A549 (cell line): ENCODE measurements at regions not wholly inside any gene's neighbourhood (a gene's known extent, or its start where the extent isn't known, plus 50 kb on each side); places are given as distances from the start of the nearest gene placed in this dataset.

ENCODE experiments used
- ATAC-seq, 2 experiments: fragments of 200-7000 bp in 1 of 2; fragments of >200 bp in 1 of 2; cut with Nextera tagmentation in 1 of 2; cut with Tn5 transposase in 1 of 2; 3 replicates each; pipeline versions ENCODE4 v1.8.0 to v1.9.1; 2018 to 2020; ENCODE audit warnings: mild to moderate bottlenecking in 1 of 2, moderate library complexity in 1 of 2
- CTCF ChIA-PET: fragments of 300-600 bp; sonication (Branson Sonifier 250); formaldehyde crosslinking; extraction: SDS; loops from one replicate; lab custom pipeline; 2021; ENCODE audit warnings: antibody characterized with exemption, inconsistent platforms; lab: Yijun Ruan, JAX
- POLR2A ChIA-PET: fragments of 350-600 bp; formaldehyde crosslinking; extraction: SDS; loops from one replicate; lab custom pipeline; 2021; ENCODE audit warnings: antibody characterized with exemption, inconsistent platforms; lab: Yijun Ruan, JAX
- DNase-seq, 2 experiments: peaks; one replicate each; pipeline versions ENCODE4 v3.0.0 to v3.0.0-alpha.2; 2011 to 2016; ENCODE audit warnings: low read depth in 1 of 2, low spot score in 1 of 2
- FAIRE-seq: peaks from 2 replicates; lab custom pipeline; 2011; peaks lifted over from hg19 to GRCh38; lab: Jason Lieb, UNC
- H3K27ac ChIP-seq, 2 experiments: fragments of >200 bp; sonication (Bioruptor Twin); formaldehyde crosslinking; 3 replicates each; pipeline ENCODE4 v1.5.1; 2016 to 2017
- H3K4me1 ChIP-seq: fragments of >200 bp; sonication (Bioruptor Twin); formaldehyde crosslinking; 3 replicates; pipeline ENCODE4 v1.6.1; 2016
- H3K4me2 ChIP-seq: fragments of >200 bp; sonication (Bioruptor Twin); formaldehyde crosslinking; 3 replicates; pipeline ENCODE4 v1.6.1; 2016
- H3K4me3 ChIP-seq: fragments of >200 bp; sonication (Bioruptor Twin); formaldehyde crosslinking; 3 replicates; pipeline ENCODE4 v1.5.1; 2016
- H3K9me3 ChIP-seq: fragments of >200 bp; sonication (Bioruptor Twin); formaldehyde crosslinking; 3 replicates; pipeline ENCODE4 v1.6.1; 2016
- BCL3 ChIP-seq: fragments of >200 bp; sonication (Bioruptor Twin); formaldehyde crosslinking; IDR thresholded peaks from 3 replicates; pipeline ENCODE4 v1.6.1; 2016
- BHLHE40 ChIP-seq: IDR thresholded peaks from 2 replicates; pipeline ENCODE4 v1.6.1; 2012; ENCODE audit warnings: low read depth, low read length, inconsistent platforms
- CBX2 ChIP-seq: fragments of 200-600 bp; sonication (generic); IDR thresholded peaks from 2 replicates; pipeline ENCODE4 v1.6.1; 2016; ENCODE audit warnings: low read depth, mild to moderate bottlenecking, borderline replicate concordance
- CEBPB ChIP-seq, 2 experiments: fragments of >200 bp in 1 of 2; sonication (Bioruptor Twin) in 1 of 2; formaldehyde crosslinking in 1 of 2; IDR thresholded peaks; 2 replicates each; pipeline ENCODE4 v1.6.1; 2012 to 2016
- CHD4 ChIP-seq: fragments of 200-600 bp; sonication (generic); IDR thresholded peaks from 2 replicates; pipeline ENCODE4 v1.6.1; 2016; ENCODE audit warnings: antibody characterized with exemption, mild to moderate bottlenecking, borderline replicate concordance
- EP300 ChIP-seq, 2 experiments: fragments of >200 bp; sonication (Bioruptor Twin); formaldehyde crosslinking; IDR thresholded peaks; 2 replicates in 1 of 2; 3 replicates in 1 of 2; pipeline ENCODE4 v1.6.1; 2016 to 2017
- FOSL2 ChIP-seq, 2 experiments: fragments of 450-650 bp in 1 of 2; fragments of >200 bp in 1 of 2; sonication (Bioruptor Twin) in 1 of 2; formaldehyde crosslinking; IDR thresholded peaks; 2 replicates each; pipeline versions ENCODE4 v1.5.0 to v1.6.1; 2016 to 2020; ENCODE audit warnings: mild to moderate bottlenecking in 1 of 2, moderate library complexity in 1 of 2
- HES2 ChIP-seq: fragments of >200 bp; sonication (Bioruptor Twin); formaldehyde crosslinking; IDR thresholded peaks from 2 replicates; pipeline ENCODE4 v1.6.1; 2016
- HMGXB4 ChIP-seq: fragments of 250-450 bp; sonication (Bioruptor Pico); IDR thresholded peaks from 2 replicates; pipeline ENCODE4 v1.5.0; 2021; ENCODE audit warnings: mild to moderate bottlenecking, moderate library complexity, borderline replicate concordance
- HOXA7 ChIP-seq: fragments of 250-450 bp; sonication (Bioruptor Pico); IDR thresholded peaks from 2 replicates; pipeline ENCODE4 v1.5.0; 2020; ENCODE audit warnings: mild to moderate bottlenecking, moderate library complexity
- HOXB5 ChIP-seq: fragments of 250-450 bp; sonication (Bioruptor Pico); IDR thresholded peaks from 2 replicates; pipeline ENCODE4 v1.5.0; 2020; ENCODE audit warnings: mild to moderate bottlenecking, moderate library complexity
- JUNB ChIP-seq: fragments of >200 bp; sonication (Bioruptor Twin); formaldehyde crosslinking; IDR thresholded peaks from 2 replicates; pipeline ENCODE4 v1.6.1; 2016
- PHF8 ChIP-seq: fragments of 200-600 bp; sonication (generic); IDR thresholded peaks from 2 replicates; pipeline ENCODE4 v1.6.1; 2016; ENCODE audit warnings: low read depth, mild to moderate bottlenecking, antibody characterized with exemption, moderate library complexity, borderline replicate concordance
- RAD21 ChIP-seq, 2 experiments: fragments of >200 bp in 1 of 2; sonication (Bioruptor Twin) in 1 of 2; formaldehyde crosslinking in 1 of 2; IDR thresholded peaks in 1 of 2; conservative IDR thresholded peaks in 1 of 2; 2 replicates in 1 of 2; 3 replicates in 1 of 2; pipeline ENCODE4 v1.6.1; 2012 to 2018; ENCODE audit warnings: inconsistent platforms in 1 of 2
- SMC3 ChIP-seq: fragments of >200 bp; sonication (Bioruptor Twin); formaldehyde crosslinking; IDR thresholded peaks from 3 replicates; pipeline ENCODE4 v1.6.1; 2018; ENCODE audit warnings: inconsistent platforms
- TFCP2L1 ChIP-seq: fragments of 250-450 bp; sonication (Bioruptor Pico); IDR thresholded peaks from 2 replicates; pipeline ENCODE4 v1.5.0; 2021; ENCODE audit warnings: mild to moderate bottlenecking
- TP53 ChIP-seq: fragments of 250-450 bp; sonication (Bioruptor Pico); IDR thresholded peaks from 2 replicates; pipeline ENCODE4 v1.5.0; 2021; ENCODE audit warnings: mild to moderate bottlenecking, moderate library complexity
- ZC3H11A ChIP-seq: fragments of 450-650 bp; IDR thresholded peaks from 2 replicates; pipeline ENCODE4 v1.6.1; 2014; ENCODE audit warnings: antibody characterized with exemption, mild to moderate bottlenecking
- ZSCAN20 ChIP-seq: fragments of 250-450 bp; sonication (Bioruptor Pico); IDR thresholded peaks from 2 replicates; pipeline ENCODE4 v1.8.0; 2022; ENCODE audit warnings: mild to moderate bottlenecking, moderate library complexity
- WGBS: methylation state at CpG from one replicate; pipeline ENCODE4 v1.1.6; 2017; ENCODE audit errors: missing lambda C conversion rate; 5-methylcytosine and 5-hydroxymethylcytosine counted together
- TF ChIP-seq, protein P1 (sequence below): IDR thresholded peaks from 2 replicates; pipeline ENCODE4 v1.6.1; 2012
- TF ChIP-seq, protein P2 (sequence below): IDR thresholded peaks from 2 replicates; pipeline ENCODE4 v1.6.1; 2012
- TF ChIP-seq, protein P3 (sequence below): fragments of 150-350 bp; IDR thresholded peaks from 2 replicates; pipeline ENCODE4 v1.6.1; 2014; ENCODE audit warnings: low read depth, mild to moderate bottlenecking, low read length

- FAIRE-seq: no peak
- POLR2A ChIA-PET: no interaction called here
- no peak for TF ChIP-seq PHF8
- TF ChIP-seq SMC3: no peak
- TF ChIP-seq EP300 (IDR thresholded peaks at IDR 0.05): no peak
- no peak for TF ChIP-seq JUNB
- no peak for TF ChIP-seq BHLHE40
- TF ChIP-seq, protein P1, sequence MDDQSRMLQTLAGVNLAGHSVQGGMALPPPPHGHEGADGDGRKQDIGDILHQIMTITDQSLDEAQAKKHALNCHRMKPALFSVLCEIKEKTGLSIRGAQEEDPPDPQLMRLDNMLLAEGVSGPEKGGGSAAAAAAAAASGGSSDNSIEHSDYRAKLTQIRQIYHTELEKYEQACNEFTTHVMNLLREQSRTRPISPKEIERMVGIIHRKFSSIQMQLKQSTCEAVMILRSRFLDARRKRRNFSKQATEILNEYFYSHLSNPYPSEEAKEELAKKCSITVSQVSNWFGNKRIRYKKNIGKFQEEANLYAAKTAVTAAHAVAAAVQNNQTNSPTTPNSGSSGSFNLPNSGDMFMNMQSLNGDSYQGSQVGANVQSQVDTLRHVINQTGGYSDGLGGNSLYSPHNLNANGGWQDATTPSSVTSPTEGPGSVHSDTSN: no peak
- TF ChIP-seq FOSL2 (IDR thresholded peaks at IDR 0.05): no peak
- TF ChIP-seq FOSL2 (CRISPR knock-in tag; IDR thresholded peaks at IDR 0.05): no peak
- TF ChIP-seq BCL3: no peak
- H3K4me3 ChIP-seq: no peak overlapping the region
- CTCF ChIA-PET: interaction anchor here (0.6 to 1.7 kb wide), 9 partner anchors 36 to 538 kb away, joined by 3 to 7 read pairs (median 4); partner anchors contain the start of gene PRSS48
- 47% methylated on average over 2 of the region's 2 CpGs for WGBS
- ATAC-seq: no peak
- no peak overlapping the region for H3K4me2 ChIP-seq
- H3K27ac ChIP-seq: no peak overlapping the region
- H3K9me3 ChIP-seq: no peaks in the 10 kb centered on the region
- DNase-seq: no peak
- H3K4me1 ChIP-seq: no peaks in the 10 kb centered on the region
Measured at GRCh38 chr4:151605215-151605614, 155.6 kb downstream of the GATB start.

- Histone ChIP-seq H3K4me1 (no peaks in the 10 kb centered on the region), H3K9me3 (no peaks in the 10 kb centered on the region), H3K4me2 (no peak overlapping the region), H3K4me3 (no peak overlapping the region), H3K27ac (no peak overlapping the region)
- POLR2A ChIA-PET: no interaction called here
- TF ChIP-seq HMGXB4 (no peak), CEBPB (IDR thresholded peaks at IDR 0.05) (no peak)
- TF ChIP-seq, protein P2, sequence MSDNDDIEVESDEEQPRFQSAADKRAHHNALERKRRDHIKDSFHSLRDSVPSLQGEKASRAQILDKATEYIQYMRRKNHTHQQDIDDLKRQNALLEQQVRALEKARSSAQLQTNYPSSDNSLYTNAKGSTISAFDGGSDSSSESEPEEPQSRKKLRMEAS: no peak
- CTCF ChIA-PET: interaction anchor here (1.6 to 1.7 kb wide), 2 partner anchors 75 to 329 kb away, joined by 4 read pairs; partner anchors contain the start of gene PRSS48
- ATAC-seq: no peak
- no peak for DNase-seq
- no peak for FAIRE-seq
- 49% methylated on average over 5 of the region's 5 CpGs for WGBS
Measured at GRCh38 chr4:151606061-151606460, 154.7 kb downstream of the GATB start.

GRCh38 chr4:151610229-151610628 lies 150.6 kb downstream of the GATB start:
- FAIRE-seq (no peak), DNase-seq (no peak), ATAC-seq (no peak)
- H3K9me3 ChIP-seq: no peaks in the 10 kb centered on the region
- H3K4me1 ChIP-seq: no peaks in the 10 kb centered on the region
- CTCF ChIA-PET: interaction anchor here (1.1 kb wide), 1 partner anchor 11 kb away, joined by 3 read pairs; no protein-coding TSS in a partner anchor
- H3K4me2 ChIP-seq: no peak overlapping the region
- TF ChIP-seq CHD4 (no peak), PHF8 (no peak), JUNB (no peak), HES2 (no peak), TP53 (CRISPR knock-in tag) (no peak), ZC3H11A (no peak), TFCP2L1 (CRISPR knock-in tag) (no peak), RAD21 (conservative IDR thresholded peaks at IDR 0.05 in 1 of 2, IDR thresholded peaks at IDR 0.05 in 1 of 2) (no peak), HOXB5 (no peak), ZSCAN20 (no peak), CBX2 (no peak), HOXA7 (no peak)
- TF ChIP-seq, protein P3, sequence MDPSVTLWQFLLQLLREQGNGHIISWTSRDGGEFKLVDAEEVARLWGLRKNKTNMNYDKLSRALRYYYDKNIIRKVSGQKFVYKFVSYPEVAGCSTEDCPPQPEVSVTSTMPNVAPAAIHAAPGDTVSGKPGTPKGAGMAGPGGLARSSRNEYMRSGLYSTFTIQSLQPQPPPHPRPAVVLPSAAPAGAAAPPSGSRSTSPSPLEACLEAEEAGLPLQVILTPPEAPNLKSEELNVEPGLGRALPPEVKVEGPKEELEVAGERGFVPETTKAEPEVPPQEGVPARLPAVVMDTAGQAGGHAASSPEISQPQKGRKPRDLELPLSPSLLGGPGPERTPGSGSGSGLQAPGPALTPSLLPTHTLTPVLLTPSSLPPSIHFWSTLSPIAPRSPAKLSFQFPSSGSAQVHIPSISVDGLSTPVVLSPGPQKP: no peak
- H3K27ac ChIP-seq: no peak overlapping the region
- POLR2A ChIA-PET: no interaction called here
- H3K4me3 ChIP-seq: no peak overlapping the region
